KMS-11 (cell line): ENCODE measurements at regions not wholly inside any gene's neighbourhood (a gene's known extent, or its start where the extent isn't known, plus 50 kb on each side); places are given as distances from the start of the nearest gene placed in this dataset.

ENCODE experiments used
- H2AFZ ChIP-seq: fragments of 200-600 bp; sonication (generic); 2 replicates; pipeline ENCODE4 v1.6.1; 2016; ENCODE audit warnings: antibody characterized with exemption, mixed run types, low read depth
- H3K27ac ChIP-seq: fragments of 200-600 bp; sonication (generic); 2 replicates; pipeline ENCODE4 v1.6.1; 2016; ENCODE audit warnings: mild to moderate bottlenecking, mixed run types
- H3K27me3 ChIP-seq: fragments of 200-600 bp; sonication (generic); 2 replicates; pipeline ENCODE4 v1.6.1; 2017; ENCODE audit warnings: mild to moderate bottlenecking, low read depth, mixed run types, moderate library complexity; ENCODE audit not compliant: insufficient read depth
- H3K36me3 ChIP-seq: fragments of 200-600 bp; sonication (generic); 2 replicates; pipeline ENCODE4 v1.6.1; 2017; ENCODE audit warnings: mild to moderate bottlenecking, mixed run types; ENCODE audit not compliant: insufficient read depth
- H3K4me1 ChIP-seq: fragments of 200-600 bp; sonication (generic); 2 replicates; pipeline ENCODE4 v1.6.1; 2016; ENCODE audit warnings: mild to moderate bottlenecking, low read depth, mixed run types; ENCODE audit not compliant: poor library complexity, severe bottlenecking
- H3K4me2 ChIP-seq: fragments of 200-600 bp; sonication (generic); 2 replicates; pipeline ENCODE4 v1.7.0; 2016; ENCODE audit warnings: mild to moderate bottlenecking, mixed run types
- H3K4me3 ChIP-seq: fragments of 200-600 bp; sonication (generic); IDR thresholded peaks from 2 replicates; pipeline ENCODE4 v1.6.1; 2017; ENCODE audit warnings: low read depth, low read length, mixed read lengths; ENCODE audit not compliant: insufficient read depth
- H3K79me2 ChIP-seq: fragments of 200-600 bp; sonication (generic); 2 replicates; pipeline ENCODE4 v1.6.1; 2016; ENCODE audit warnings: low read depth, mixed run types; ENCODE audit not compliant: insufficient read depth
- H3K9ac ChIP-seq: fragments of 200-600 bp; sonication (generic); 2 replicates; pipeline ENCODE4 v1.6.1; 2016; ENCODE audit warnings: mild to moderate bottlenecking, mixed run types
- H4K20me1 ChIP-seq: fragments of 200-600 bp; sonication (generic); 2 replicates; pipeline ENCODE4 v1.6.1; 2016; ENCODE audit warnings: mild to moderate bottlenecking, mixed run types; ENCODE audit not compliant: insufficient read depth
- TF ChIP-seq, protein P1 (sequence below): fragments of 200-600 bp; sonication (generic); conservative IDR thresholded peaks from 2 replicates; pipeline ENCODE4 v1.6.1; 2017; ENCODE audit warnings: low read depth, mild to moderate bottlenecking, antibody characterized with exemption, low read length, moderate library complexity, mixed read lengths

DNA sequence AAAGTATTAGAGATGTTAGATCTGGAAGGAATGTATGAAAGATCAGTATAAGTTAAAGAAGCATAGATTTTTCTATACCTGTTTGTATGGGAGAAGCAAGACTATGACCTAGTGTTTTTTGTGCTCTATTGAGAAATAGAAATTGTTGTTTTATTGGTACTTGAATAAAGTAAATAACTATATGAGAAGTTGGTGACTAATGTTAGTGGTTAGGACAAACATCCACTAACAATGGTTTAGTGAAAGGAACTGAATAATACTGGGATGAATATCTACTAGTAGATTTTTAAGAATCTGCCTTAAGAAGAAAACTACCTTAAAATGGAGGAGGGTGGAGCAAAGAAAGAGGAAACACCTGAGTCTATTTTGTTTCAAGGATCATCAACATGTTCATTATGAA is 521.1 kb upstream of the POT1 start:
- TF ChIP-seq, protein P1, sequence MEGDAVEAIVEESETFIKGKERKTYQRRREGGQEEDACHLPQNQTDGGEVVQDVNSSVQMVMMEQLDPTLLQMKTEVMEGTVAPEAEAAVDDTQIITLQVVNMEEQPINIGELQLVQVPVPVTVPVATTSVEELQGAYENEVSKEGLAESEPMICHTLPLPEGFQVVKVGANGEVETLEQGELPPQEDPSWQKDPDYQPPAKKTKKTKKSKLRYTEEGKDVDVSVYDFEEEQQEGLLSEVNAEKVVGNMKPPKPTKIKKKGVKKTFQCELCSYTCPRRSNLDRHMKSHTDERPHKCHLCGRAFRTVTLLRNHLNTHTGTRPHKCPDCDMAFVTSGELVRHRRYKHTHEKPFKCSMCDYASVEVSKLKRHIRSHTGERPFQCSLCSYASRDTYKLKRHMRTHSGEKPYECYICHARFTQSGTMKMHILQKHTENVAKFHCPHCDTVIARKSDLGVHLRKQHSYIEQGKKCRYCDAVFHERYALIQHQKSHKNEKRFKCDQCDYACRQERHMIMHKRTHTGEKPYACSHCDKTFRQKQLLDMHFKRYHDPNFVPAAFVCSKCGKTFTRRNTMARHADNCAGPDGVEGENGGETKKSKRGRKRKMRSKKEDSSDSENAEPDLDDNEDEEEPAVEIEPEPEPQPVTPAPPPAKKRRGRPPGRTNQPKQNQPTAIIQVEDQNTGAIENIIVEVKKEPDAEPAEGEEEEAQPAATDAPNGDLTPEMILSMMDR, result no peak
- Histone ChIP-seq H3K79me2 (no peaks in the 10 kb centered on the region), H4K20me1 (no peaks in the 10 kb centered on the region), H3K9ac (no peak overlapping the region), H3K36me3 (no peaks in the 10 kb centered on the region), H3K27me3 (no peaks in the 10 kb centered on the region), H2AFZ (no peak overlapping the region), H3K4me3 (no peak overlapping the region), H3K4me2 (no peak overlapping the region), H3K4me1 (no peaks in the 10 kb centered on the region), H3K27ac (no peak overlapping the region)

DNA sequence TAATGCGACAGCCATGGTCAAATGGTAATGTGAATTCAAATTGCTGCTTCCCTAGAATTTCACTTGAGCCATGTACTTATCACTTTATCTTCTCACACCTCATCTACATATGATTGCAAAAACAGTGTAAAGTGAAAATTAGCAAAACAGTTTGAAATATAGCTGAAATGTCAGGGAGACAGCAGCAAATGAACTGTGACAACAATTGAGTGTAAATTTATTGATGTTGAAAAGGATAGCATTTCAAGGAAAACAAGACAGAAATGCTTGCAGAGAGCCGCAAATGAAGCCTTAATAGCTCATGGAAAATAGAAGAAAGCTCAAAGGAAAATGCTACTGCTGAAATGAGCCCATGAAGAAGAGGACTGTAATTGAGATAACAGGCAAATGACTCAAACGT is 516.2 kb upstream of the POT1 start:
- Histone ChIP-seq H2AFZ (no peak overlapping the region), H3K9ac (no peak overlapping the region), H3K4me3 (no peak overlapping the region), H3K4me2 (no peak overlapping the region), H3K27me3 (no peaks in the 10 kb centered on the region), H4K20me1 (no peaks in the 10 kb centered on the region), H3K36me3 (no peaks in the 10 kb centered on the region), H3K79me2 (no peaks in the 10 kb centered on the region), H3K4me1 (no peaks in the 10 kb centered on the region), H3K27ac (no peak overlapping the region)
- TF ChIP-seq, protein P1, result no peak

DNA sequence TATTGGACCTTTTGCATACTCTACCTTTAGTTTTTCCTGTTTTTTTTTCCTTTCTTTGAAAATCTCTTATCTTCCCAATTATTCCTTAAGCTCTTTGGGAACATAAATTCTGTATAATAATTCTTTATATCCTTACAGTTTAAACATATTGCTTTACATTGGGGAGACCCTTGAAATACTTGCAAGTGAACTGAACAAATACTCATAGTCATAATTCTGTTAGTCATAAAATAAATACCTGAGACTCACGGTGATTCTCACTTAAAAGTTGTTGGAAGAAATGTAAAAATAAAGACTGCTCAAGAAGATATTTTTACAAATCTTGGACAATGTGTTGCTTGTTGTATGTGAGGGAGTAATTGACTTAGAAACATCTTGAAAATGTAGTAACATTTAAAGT is 515.2 kb upstream of the POT1 start:
- Histone ChIP-seq H3K36me3 (no peaks in the 10 kb centered on the region), H3K9ac (no peak overlapping the region), H3K27ac (no peak overlapping the region), H4K20me1 (no peaks in the 10 kb centered on the region), H2AFZ (no peak overlapping the region), H3K4me1 (no peaks in the 10 kb centered on the region), H3K27me3 (no peaks in the 10 kb centered on the region), H3K4me2 (no peak overlapping the region), H3K79me2 (no peaks in the 10 kb centered on the region), H3K4me3 (no peak overlapping the region)
- TF ChIP-seq, protein P1, result no peak

DNA sequence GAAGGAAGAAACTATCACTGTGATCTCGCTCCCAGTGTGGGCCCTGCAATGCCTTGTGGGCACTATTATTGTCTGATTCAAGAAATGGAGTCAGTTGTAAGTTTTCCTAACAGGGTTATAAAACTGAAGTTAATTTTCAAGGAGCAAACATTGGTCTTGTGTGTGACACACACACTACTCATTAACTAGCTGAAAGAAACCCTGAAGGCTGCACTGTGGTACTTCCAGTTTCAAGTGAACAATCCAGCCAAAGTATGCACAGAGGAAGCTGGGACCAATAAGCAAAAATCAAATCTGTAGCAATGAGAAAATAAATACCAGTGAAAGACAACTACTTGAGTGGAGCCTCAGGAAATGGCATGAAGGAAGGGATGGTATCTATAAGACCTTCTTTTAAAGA is 506.6 kb upstream of the POT1 start:
- no peak overlapping the region for H3K4me2 ChIP-seq
- no peak overlapping the region for H3K9ac ChIP-seq
- no peaks in the 10 kb centered on the region for H3K36me3 ChIP-seq
- H2AFZ ChIP-seq, result no peak overlapping the region
- H3K27me3 ChIP-seq, result no peaks in the 10 kb centered on the region
- TF ChIP-seq, protein P1, result no peak
- H3K4me3 ChIP-seq, result no peak overlapping the region
- H3K79me2 ChIP-seq, result no peaks in the 10 kb centered on the region
- H3K27ac ChIP-seq, result no peak overlapping the region
- no peaks in the 10 kb centered on the region for H4K20me1 ChIP-seq
- H3K4me1 ChIP-seq, result no peaks in the 10 kb centered on the region

DNA sequence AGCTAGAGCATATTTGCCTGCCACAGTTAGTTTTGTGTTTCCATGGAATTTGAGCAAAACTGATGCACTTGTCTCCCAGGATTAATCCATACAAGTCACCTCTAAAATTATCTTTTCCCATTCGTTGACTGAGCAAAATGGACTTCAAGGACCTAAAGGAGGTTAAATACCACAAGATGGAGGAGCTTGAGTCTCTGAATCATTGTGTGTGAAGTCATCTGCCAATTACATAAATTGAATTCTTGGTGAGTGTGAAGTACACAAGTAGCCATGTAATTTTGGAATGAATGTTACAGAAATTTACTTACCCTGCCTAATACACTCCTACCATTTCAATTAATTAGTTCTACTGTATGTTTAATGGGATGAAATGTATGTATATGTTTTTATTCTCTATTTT is 501.7 kb upstream of the POT1 start:
- Histone ChIP-seq H3K27me3 (no peaks in the 10 kb centered on the region), H3K4me3 (no peak overlapping the region), H3K4me2 (no peak overlapping the region), H3K79me2 (no peaks in the 10 kb centered on the region), H3K36me3 (no peaks in the 10 kb centered on the region), H3K27ac (no peak overlapping the region), H3K9ac (no peak overlapping the region), H4K20me1 (no peaks in the 10 kb centered on the region), H2AFZ (no peak overlapping the region), H3K4me1 (no peaks in the 10 kb centered on the region)
- TF ChIP-seq, protein P1, result no peak
